ENCODE measurements at regions not wholly inside any gene's neighbourhood (a gene's known extent, or its start where the extent isn't known, plus 50 kb on each side); places are given as distances from the start of the nearest gene placed in this dataset.

DNA sequence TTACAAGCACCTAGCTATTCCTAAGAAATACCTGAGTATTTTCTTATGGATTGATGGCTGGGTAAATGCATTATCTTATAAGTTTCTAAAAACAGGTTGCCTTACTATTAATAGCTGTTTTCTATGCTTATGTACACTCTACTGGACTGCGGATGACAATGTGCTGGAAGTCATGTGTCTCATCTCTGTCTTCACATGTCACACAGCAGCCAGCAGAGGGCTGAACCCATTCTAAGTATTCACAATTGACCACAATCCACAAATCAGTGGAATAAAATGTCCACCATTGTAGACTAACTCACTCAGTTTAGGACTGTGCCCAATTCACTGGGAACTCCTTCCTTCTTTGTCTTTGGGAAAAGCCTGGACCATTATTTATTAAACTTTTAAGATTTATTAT, 371.2 kb downstream of the INSIG2 start:
- TF ChIP-seq, protein P1, sequence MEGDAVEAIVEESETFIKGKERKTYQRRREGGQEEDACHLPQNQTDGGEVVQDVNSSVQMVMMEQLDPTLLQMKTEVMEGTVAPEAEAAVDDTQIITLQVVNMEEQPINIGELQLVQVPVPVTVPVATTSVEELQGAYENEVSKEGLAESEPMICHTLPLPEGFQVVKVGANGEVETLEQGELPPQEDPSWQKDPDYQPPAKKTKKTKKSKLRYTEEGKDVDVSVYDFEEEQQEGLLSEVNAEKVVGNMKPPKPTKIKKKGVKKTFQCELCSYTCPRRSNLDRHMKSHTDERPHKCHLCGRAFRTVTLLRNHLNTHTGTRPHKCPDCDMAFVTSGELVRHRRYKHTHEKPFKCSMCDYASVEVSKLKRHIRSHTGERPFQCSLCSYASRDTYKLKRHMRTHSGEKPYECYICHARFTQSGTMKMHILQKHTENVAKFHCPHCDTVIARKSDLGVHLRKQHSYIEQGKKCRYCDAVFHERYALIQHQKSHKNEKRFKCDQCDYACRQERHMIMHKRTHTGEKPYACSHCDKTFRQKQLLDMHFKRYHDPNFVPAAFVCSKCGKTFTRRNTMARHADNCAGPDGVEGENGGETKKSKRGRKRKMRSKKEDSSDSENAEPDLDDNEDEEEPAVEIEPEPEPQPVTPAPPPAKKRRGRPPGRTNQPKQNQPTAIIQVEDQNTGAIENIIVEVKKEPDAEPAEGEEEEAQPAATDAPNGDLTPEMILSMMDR (IDR thresholded peaks at IDR 0.05), result no peak
- TF ChIP-seq POLR2A (IDR thresholded peaks at IDR 0.05), result no peak

All from esophagus squamous epithelium (tissue), 4 donors.